ENCODE measurements at regions not wholly inside any gene's neighbourhood (a gene's known extent, or its start where the extent isn't known, plus 50 kb on each side); places are given as distances from the start of the nearest gene placed in this dataset.

GRCh38 chr5:167012123-167013034, 1279.1 kb upstream of the WWC1 start:
- Histone ChIP-seq H3K36me3 (replicated peaks in 1 of 2; ENCODE audit: control insufficient read depth in 1 of 2, insufficient read depth in 2 of 2, low read length in 2 of 2) (no peaks in the 10 kb centered on the region), H4K20me1 (ENCODE audit: insufficient read depth, low read length) (no peaks in the 10 kb centered on the region), H3K27me3 (ENCODE audit: control insufficient read depth in 1 of 2, insufficient read depth in 2 of 2, low read length in 2 of 2) (no peaks in the 10 kb centered on the region), H3K9ac (ENCODE audit: insufficient read depth, low read depth, low read length) (no peak overlapping the region), H3K4me2 (ENCODE audit: low read depth, low read length) (no peak overlapping the region), H3K79me2 (ENCODE audit: insufficient read depth, low read length) (no peaks in the 10 kb centered on the region), H3K9me3 (ENCODE audit: low read length) (no peaks in the 10 kb centered on the region), H2AFZ (ENCODE audit: low read length) (no peak overlapping the region), H3K27ac (ENCODE audit: extremely low read length, insufficient read depth, low read length) (no peak overlapping the region), H3K4me3 (replicated peaks in 1 of 3; ENCODE audit: insufficient read depth in 1 of 3, low read depth in 2 of 3, low read length in 3 of 3) (no peak overlapping the region), H3K4me1 (ENCODE audit: insufficient read depth, low read length) (no peaks in the 10 kb centered on the region)
- no TSS peak for BruUV-seq (replicated peaks)
- CTCF ChIA-PET (ENCODE audit: low intra/inter-chr PET ratio, low total read pairs) = no interaction called here
- no peak for FAIRE-seq
- no peak for DNase-seq (ENCODE audit: low spot score)
- ATAC-seq = no peak
- TF ChIP-seq ZNF530 (CRISPR knock-in tag; IDR thresholded peaks at IDR 0.05; ENCODE audit: low read depth) (no peak), RBM22 (optimal IDR thresholded peaks at IDR 0.05; ENCODE audit: low read length) (no peak), REPIN1 (CRISPR knock-in tag; IDR thresholded peaks at IDR 0.05; ENCODE audit: borderline replicate concordance, low read depth) (no peak), DNMT1 (CRISPR knock-in tag; IDR thresholded peaks at IDR 0.05) (no peak), SMARCE1 (IDR thresholded peaks at IDR 0.05; ENCODE audit: borderline replicate concordance) (no peak), ZNF563 (CRISPR knock-in tag; IDR thresholded peaks at IDR 0.05) (no peak), GMEB1 (CRISPR knock-in tag; IDR thresholded peaks at IDR 0.05; ENCODE audit: borderline replicate concordance) (no peak), ZNF451 (CRISPR knock-in tag; IDR thresholded peaks at IDR 0.05) (no peak), CHD4 (IDR thresholded peaks at IDR 0.05; ENCODE audit: borderline replicate concordance, low read length) (no peak), ZFY (CRISPR knock-in tag; IDR thresholded peaks at IDR 0.05) (no peak), ZNF460 (CRISPR knock-in tag; IDR thresholded peaks at IDR 0.05; ENCODE audit: borderline replicate concordance) (no peak), E2F5 (CRISPR knock-in tag; conservative IDR thresholded peaks at IDR 0.05) (no peak), FOXM1 (CRISPR knock-in tag; IDR thresholded peaks at IDR 0.05) (no peak), ZNF557 (CRISPR knock-in tag; IDR thresholded peaks at IDR 0.05) (no peak), GTF2F1 (IDR thresholded peaks at IDR 0.05; ENCODE audit: low read length) (no peak), MXD4 (CRISPR knock-in tag; IDR thresholded peaks at IDR 0.05) (no peak), SIX1 (CRISPR knock-in tag; IDR thresholded peaks at IDR 0.05; ENCODE audit: borderline replicate concordance) (no peak)
- TF ChIP-seq, protein P1, sequence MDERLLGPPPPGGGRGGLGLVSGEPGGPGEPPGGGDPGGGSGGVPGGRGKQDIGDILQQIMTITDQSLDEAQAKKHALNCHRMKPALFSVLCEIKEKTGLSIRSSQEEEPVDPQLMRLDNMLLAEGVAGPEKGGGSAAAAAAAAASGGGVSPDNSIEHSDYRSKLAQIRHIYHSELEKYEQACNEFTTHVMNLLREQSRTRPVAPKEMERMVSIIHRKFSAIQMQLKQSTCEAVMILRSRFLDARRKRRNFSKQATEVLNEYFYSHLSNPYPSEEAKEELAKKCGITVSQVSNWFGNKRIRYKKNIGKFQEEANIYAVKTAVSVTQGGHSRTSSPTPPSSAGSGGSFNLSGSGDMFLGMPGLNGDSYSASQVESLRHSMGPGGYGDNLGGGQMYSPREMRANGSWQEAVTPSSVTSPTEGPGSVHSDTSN (CRISPR knock-in tag; IDR thresholded peaks at IDR 0.05) = no peak
- intact Hi-C loops (cut with micrococcal nuclease; ENCODE audit: unreplicated experiment) = no loop called here
- WGBS (ENCODE audit: low lambda C conversion rate) = 1% methylated on average over 2 of the region's 2 CpGs
- in situ Hi-C loops (cut with HindIII; ENCODE audit: extremely low pct_ligation_motif_present, low pct_unique_long_range_greater_than_20kb) = no loop called here
- POLR2A ChIA-PET = no interaction called here
